ENCODE measurements at regions not wholly inside any gene's neighbourhood (a gene's known extent, or its start where the extent isn't known, plus 50 kb on each side); places are given as distances from the start of the nearest gene placed in this dataset.
"Not testable (repeated sequence)": the region's sequence is repeated elsewhere in the genome, so short reads cannot be mapped to it uniquely, and the experiment has no call there.

GRCh38 chr1:166784646-166785045 is 54.6 kb upstream of the POGK start:
- WGBS (ENCODE audit: insufficient coverage, insufficient read length) = no CpG with 5 or more reads among the region's 4 CpGs
- H3K27me3 ChIP-seq (ENCODE audit: control insufficient read depth, insufficient read depth, low read length); H3K4me3 ChIP-seq (ENCODE audit: low read length); H3K4me1 ChIP-seq (ENCODE audit: control insufficient read depth, insufficient read depth, low read length); H3K36me3 ChIP-seq (ENCODE audit: control insufficient read depth, insufficient read depth, low read length); H3K27ac ChIP-seq (ENCODE audit: low read length); DNase-seq (ENCODE audit: low read depth, low spot score); H3K9me3 ChIP-seq (ENCODE audit: control insufficient read depth, insufficient read depth, low read length): not testable (repeated sequence)

GRCh38 chr1:166785987-166786386 is 53.3 kb upstream of the POGK start:
- Histone ChIP-seq H3K4me1 (ENCODE audit: control insufficient read depth, insufficient read depth, low read length) (peaks cover 6% of the 10 kb centered on the region), H3K9me3 (ENCODE audit: control insufficient read depth, insufficient read depth, low read length) (no peaks in the 10 kb centered on the region), H3K27ac (ENCODE audit: low read length) (no peak overlapping the region), H3K36me3 (ENCODE audit: control insufficient read depth, insufficient read depth, low read length) (no peaks in the 10 kb centered on the region), H3K4me3 (ENCODE audit: low read length) (no peak overlapping the region), H3K27me3 (ENCODE audit: control insufficient read depth, insufficient read depth, low read length) (no peaks in the 10 kb centered on the region)
- WGBS (ENCODE audit: insufficient coverage, insufficient read length) = no CpG with 5 or more reads among the region's 1 CpG
- DNase-seq (ENCODE audit: low read depth, low spot score) = no peak

DNA sequence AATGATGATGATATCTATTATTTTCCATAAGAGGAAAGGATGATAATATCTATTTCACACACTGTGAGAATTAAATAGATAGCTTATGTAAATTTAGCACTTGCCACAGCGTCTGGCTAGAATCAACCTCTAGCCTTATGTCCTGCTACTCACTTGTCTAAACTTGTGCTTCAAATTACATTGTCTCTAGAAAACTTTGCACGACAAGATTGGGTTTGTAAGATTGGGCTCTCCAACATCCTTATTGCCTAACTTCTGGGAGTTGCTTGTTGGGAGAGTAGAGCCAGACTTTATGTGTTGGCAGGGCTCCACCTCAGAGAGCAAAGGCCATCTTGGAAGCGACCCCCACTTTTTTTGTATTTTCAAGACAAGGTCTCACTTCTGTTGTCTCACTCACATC is 50.0 kb upstream of the POGK start:
- no peak for DNase-seq (ENCODE audit: low read depth, low spot score)
- peaks cover 6% of the 10 kb centered on the region for H3K4me1 ChIP-seq (ENCODE audit: control insufficient read depth, insufficient read depth, low read length)
- no CpG with 5 or more reads among the region's 3 CpGs for WGBS (ENCODE audit: insufficient coverage, insufficient read length)
- no peak overlapping the region for H3K27ac ChIP-seq (ENCODE audit: low read length)
- no peaks in the 10 kb centered on the region for H3K9me3 ChIP-seq (ENCODE audit: control insufficient read depth, insufficient read depth, low read length)
- H3K4me3 ChIP-seq (ENCODE audit: low read length) = no peak overlapping the region
- no peaks in the 10 kb centered on the region for H3K27me3 ChIP-seq (ENCODE audit: control insufficient read depth, insufficient read depth, low read length)
- no peaks in the 10 kb centered on the region for H3K36me3 ChIP-seq (ENCODE audit: control insufficient read depth, insufficient read depth, low read length)
